CD14-positive monocyte (primary cell): ENCODE measurements at regions not wholly inside any gene's neighbourhood (a gene's known extent, or its start where the extent isn't known, plus 50 kb on each side); places are given as distances from the start of the nearest gene placed in this dataset.

ENCODE experiments used
- DNase-seq, 3 donors: peaks; one replicate each; pipeline ENCODE4 v3.0.0-alpha.2; 2011 to 2022
- H2AFZ ChIP-seq: 2 replicates; pipeline ENCODE4 v1.6.0; 2012; ENCODE audit warnings: mild to moderate bottlenecking, low read depth, low read length, inconsistent platforms; ENCODE audit not compliant: insufficient read depth, poor library complexity, severe bottlenecking
- H3K27ac ChIP-seq, 2 donors: 1 replicate in 1 of 2; 2 replicates in 1 of 2; pipeline ENCODE4 v1.5.1; 2012 to 2013; ENCODE audit warnings: low read length in 2 of 2, control low read depth in 1 of 2, inconsistent platforms in 1 of 2, low read depth in 1 of 2, mild to moderate bottlenecking in 1 of 2
- H3K27me3 ChIP-seq, 2 donors: one replicate each; pipeline versions ENCODE4 v1.6.0 to v1.6.1; 2011 to 2013; ENCODE audit warnings: low read length in 2 of 2; ENCODE audit not compliant: control insufficient read depth in 2 of 2, insufficient read depth in 2 of 2
- H3K36me3 ChIP-seq, 2 donors: replicated peaks in 1 of 2; 1 replicate in 1 of 2; 2 replicates in 1 of 2; pipeline versions ENCODE4 v1.5.1 to v1.6.1; 2012 to 2013; ENCODE audit warnings: low read length in 2 of 2, control low read depth in 1 of 2, inconsistent platforms in 1 of 2, mild to moderate bottlenecking in 1 of 2; ENCODE audit not compliant: insufficient read depth in 2 of 2, control insufficient read depth in 1 of 2
- H3K4me1 ChIP-seq, 2 donors: 1 replicate in 1 of 2; 2 replicates in 1 of 2; pipeline versions ENCODE4 v1.5.1 to v1.6.1; 2012 to 2013; ENCODE audit warnings: low read length in 2 of 2, control low read depth in 1 of 2, inconsistent platforms in 1 of 2, mild to moderate bottlenecking in 1 of 2, moderate library complexity in 1 of 2; ENCODE audit not compliant: insufficient read depth in 2 of 2, control insufficient read depth in 1 of 2
- H3K4me2 ChIP-seq: replicated peaks from 2 replicates; pipeline ENCODE3; 2012; ENCODE audit warnings: low read length, moderate library complexity, mild to moderate bottlenecking; ENCODE audit not compliant: poor library complexity, severe bottlenecking; ENCODE audit errors: extremely low read depth
- H3K4me3 ChIP-seq, 3 experiments: fragments of 200-600 bp in 1 of 3; sonication (generic) in 1 of 3; replicated peaks in 1 of 3; 1 replicate in 2 of 3; 2 replicates in 1 of 3; pipeline ENCODE4 v1.5.1; 2011 to 2013; ENCODE audit warnings: low read length in 3 of 3, mild to moderate bottlenecking in 3 of 3, control low read depth in 2 of 3, low read depth in 2 of 3, inconsistent platforms in 1 of 3, moderate library complexity in 1 of 3
- H3K79me2 ChIP-seq: 2 replicates; pipeline ENCODE4 v1.6.0; 2012; ENCODE audit warnings: mild to moderate bottlenecking, control low read depth, inconsistent platforms, low read length, moderate library complexity; ENCODE audit not compliant: insufficient read depth
- H3K9ac ChIP-seq: 2 replicates; pipeline ENCODE4 v1.6.0; 2017; ENCODE audit warnings: low read length, mild to moderate bottlenecking; ENCODE audit not compliant: insufficient read depth, poor library complexity, severe bottlenecking
- H3K9me3 ChIP-seq, 2 donors: replicated peaks in 1 of 2; 1 replicate in 1 of 2; 2 replicates in 1 of 2; pipeline versions ENCODE4 v1.5.1 to v1.6.1; 2012 to 2013; ENCODE audit warnings: low read length in 2 of 2, control low read depth in 1 of 2; ENCODE audit not compliant: control insufficient read depth in 1 of 2, insufficient read depth in 1 of 2
- H4K20me1 ChIP-seq: 2 replicates; pipeline ENCODE4 v1.6.0; 2012; ENCODE audit warnings: mild to moderate bottlenecking, low read length, control low read depth, moderate library complexity; ENCODE audit not compliant: insufficient read depth
- H3K27ac Mint-ChIP-seq, 7 donors: one replicate each; pipeline ENCODE4 v1.8.0; 2020; ENCODE audit warnings: mild to moderate bottlenecking in 7 of 7, mixed read lengths in 7 of 7, moderate library complexity in 6 of 7, inconsistent platforms in 2 of 7
- H3K27me3 Mint-ChIP-seq, 3 donors: one replicate each; pipeline ENCODE4 v1.8.0; 2021 to 2022; ENCODE audit warnings: low read depth in 3 of 3, mild to moderate bottlenecking in 3 of 3, mixed read lengths in 3 of 3, moderate library complexity in 3 of 3, inconsistent platforms in 1 of 3
- H3K36me3 Mint-ChIP-seq, 2 donors: one replicate each; pipeline ENCODE4 v1.8.0; 2020; ENCODE audit warnings: mixed read lengths in 2 of 2, inconsistent platforms in 1 of 2, mild to moderate bottlenecking in 1 of 2
- H3K4me1 Mint-ChIP-seq: one replicate; pipeline ENCODE4 v1.8.0; 2020; ENCODE audit warnings: mild to moderate bottlenecking, mixed read lengths
- H3K4me3 Mint-ChIP-seq, 2 donors: one replicate each; pipeline ENCODE4 v1.8.0; 2020; ENCODE audit warnings: mild to moderate bottlenecking in 2 of 2, mixed read lengths in 2 of 2, moderate library complexity in 1 of 2
- H3K9me3 Mint-ChIP-seq, 7 donors: one replicate each; pipeline ENCODE4 v1.8.0; 2020 to 2022; ENCODE audit warnings: mixed read lengths in 7 of 7, mild to moderate bottlenecking in 6 of 7, moderate library complexity in 6 of 7, inconsistent platforms in 2 of 7
- CTCF ChIP-seq: fragments of 200-600 bp; IDR thresholded peaks from one replicate; pipeline ENCODE4 v1.8.0; 2022; ENCODE audit warnings: antibody characterized with exemption, mild to moderate bottlenecking
- WGBS: methylation state at CpG from one replicate; pipeline ENCODE4 v1.1.5; 2013; ENCODE audit warnings: missing lambda C conversion rate; ENCODE audit not compliant: insufficient coverage; 5-methylcytosine and 5-hydroxymethylcytosine counted together
- intact Hi-C, 2 donors: fragments of 100-400 bp; cut with micrococcal nuclease; formaldehyde crosslinking; loops; one replicate each; pipeline versions ENCODE4 v1.15.0 to v1.15.1; 2023

- Mint-ChIP-seq H3K27me3 (peaks cover 0 to 2% (median 0%) of the 10 kb centered on the region in 3 donors), H3K36me3 (peaks cover 0 to 2% of the 10 kb centered on the region in 2 donors), H3K4me1 (no peaks in the 10 kb centered on the region), H3K4me3 (no peak overlapping the region), H3K9me3 (peaks cover 0 to 8% (median 3%) of the 10 kb centered on the region in 7 donors), H3K27ac (no peak overlapping the region)
- no peaks in the 10 kb centered on the region for H4K20me1 ChIP-seq
- no peaks in the 10 kb centered on the region for H3K4me1 ChIP-seq
- intact Hi-C loops: no loop called here
- no peaks in the 10 kb centered on the region for H3K79me2 ChIP-seq
- no peaks in the 10 kb centered on the region for H3K27me3 ChIP-seq
- no peak overlapping the region for H3K4me3 ChIP-seq
- no peak overlapping the region for H2AFZ ChIP-seq
- H3K9ac ChIP-seq: no peak overlapping the region
- no peaks in the 10 kb centered on the region for H3K36me3 ChIP-seq
- no peak for DNase-seq
- no peak for TF ChIP-seq CTCF
- H3K4me2 ChIP-seq: no peak overlapping the region
- WGBS: 97% methylated on average over 9 of the region's 10 CpGs
- H3K9me3 ChIP-seq: no peaks in the 10 kb centered on the region
- no peak overlapping the region for H3K27ac ChIP-seq
Observed at GRCh38 chr13:80093888-80094287, 247.0 kb downstream of the SPRY2 start.

- Histone ChIP-seq H3K27ac (no peak overlapping the region), H3K9ac (no peak overlapping the region), H3K4me1 (no peaks in the 10 kb centered on the region), H3K27me3 (no peaks in the 10 kb centered on the region), H3K79me2 (no peaks in the 10 kb centered on the region), H2AFZ (no peak overlapping the region), H4K20me1 (no peaks in the 10 kb centered on the region), H3K4me3 (no peak overlapping the region), H3K4me2 (no peak overlapping the region), H3K9me3 (no peaks in the 10 kb centered on the region), H3K36me3 (no peaks in the 10 kb centered on the region)
- H3K27ac Mint-ChIP-seq: no peak overlapping the region
- no peak for DNase-seq
- peaks cover 0 to 4% (median 0%) of the 10 kb centered on the region in 7 donors for H3K9me3 Mint-ChIP-seq
- intact Hi-C loops: no loop called here
- H3K36me3 Mint-ChIP-seq: no peaks in the 10 kb centered on the region
- no CpG with 5 or more reads among the region's 3 CpGs for WGBS
- no peak for TF ChIP-seq CTCF
- H3K4me3 Mint-ChIP-seq: no peak overlapping the region
- H3K27me3 Mint-ChIP-seq: peaks cover 0 to under 1% (median 0%) of the 10 kb centered on the region in 3 donors
- H3K4me1 Mint-ChIP-seq: no peaks in the 10 kb centered on the region
Observed at GRCh38 chr13:80086304-80086721, 254.6 kb downstream of the SPRY2 start.
